ENCODE measurements at regions not wholly inside any gene's neighbourhood (a gene's known extent, or its start where the extent isn't known, plus 50 kb on each side); places are given as distances from the start of the nearest gene placed in this dataset.

- no peak overlapping the region for H3K27ac ChIP-seq (ENCODE audit: low read length)
Observed at GRCh38 chr3:70740872-70741271, 428.4 kb upstream of the MDFIC2 start.

GRCh38 chr3:70740071-70740470 lies 427.6 kb upstream of the MDFIC2 start:
- Histone ChIP-seq H3K4me3 (ENCODE audit: low read length) (no peak overlapping the region), H3K9me2 (replicated peaks; ENCODE audit: insufficient read depth, low read length) (no peaks in the 10 kb centered on the region), H3K4me2 (ENCODE audit: low read depth, low read length, poor library complexity, severe bottlenecking) (no peak overlapping the region), H4K20me1 (ENCODE audit: insufficient read depth, low read depth, low read length) (no peaks in the 10 kb centered on the region), H3K27ac (ENCODE audit: low read length) (no peak overlapping the region), H3K27me3 (ENCODE audit: low read length) (no peaks in the 10 kb centered on the region), H3K9ac (ENCODE audit: low read length) (no peak overlapping the region), H2AFZ (ENCODE audit: low read length) (no peak overlapping the region), H3K36me3 (ENCODE audit: insufficient read depth, low read length) (no peaks in the 10 kb centered on the region), H3K4me1 (ENCODE audit: low read length) (no peaks in the 10 kb centered on the region), H3K79me2 (ENCODE audit: low read length) (no peaks in the 10 kb centered on the region), H3K9me3 (ENCODE audit: low read length) (no peaks in the 10 kb centered on the region)
- DNase-seq, result no peak

More at GRCh38 chr3:70740872-70741271, 428.4 kb upstream of the MDFIC2 start:
- Histone ChIP-seq H3K9ac (ENCODE audit: low read length) (no peak overlapping the region), H3K27me3 (ENCODE audit: low read length) (no peaks in the 10 kb centered on the region), H3K36me3 (ENCODE audit: insufficient read depth, low read length) (no peaks in the 10 kb centered on the region), H3K4me1 (ENCODE audit: low read length) (no peaks in the 10 kb centered on the region), H3K4me2 (ENCODE audit: low read depth, low read length, poor library complexity, severe bottlenecking) (no peak overlapping the region), H3K4me3 (ENCODE audit: low read length) (no peak overlapping the region), H3K79me2 (ENCODE audit: low read length) (no peaks in the 10 kb centered on the region), H4K20me1 (ENCODE audit: insufficient read depth, low read depth, low read length) (no peaks in the 10 kb centered on the region), H3K9me3 (ENCODE audit: low read length) (no peaks in the 10 kb centered on the region), H3K9me2 (replicated peaks; ENCODE audit: insufficient read depth, low read length) (no peaks in the 10 kb centered on the region), H2AFZ (ENCODE audit: low read length) (no peak overlapping the region)
- DNase-seq, result no peak

GRCh38 chr3:70738291-70738681 lies 425.8 kb upstream of the MDFIC2 start:
- Histone ChIP-seq H2AFZ (ENCODE audit: low read length) (no peak overlapping the region), H3K9ac (ENCODE audit: low read length) (no peak overlapping the region), H3K4me3 (ENCODE audit: low read length) (no peak overlapping the region), H3K36me3 (ENCODE audit: insufficient read depth, low read length) (no peaks in the 10 kb centered on the region), H3K27me3 (ENCODE audit: low read length) (no peaks in the 10 kb centered on the region), H3K9me3 (ENCODE audit: low read length) (no peaks in the 10 kb centered on the region), H3K27ac (ENCODE audit: low read length) (no peak overlapping the region), H3K9me2 (replicated peaks; ENCODE audit: insufficient read depth, low read length) (no peaks in the 10 kb centered on the region), H3K79me2 (ENCODE audit: low read length) (no peaks in the 10 kb centered on the region), H3K4me2 (ENCODE audit: low read depth, low read length, poor library complexity, severe bottlenecking) (no peak overlapping the region), H3K4me1 (ENCODE audit: low read length) (no peaks in the 10 kb centered on the region), H4K20me1 (ENCODE audit: insufficient read depth, low read depth, low read length) (no peaks in the 10 kb centered on the region)
- no peak for DNase-seq

- no peak overlapping the region for H2AFZ ChIP-seq (ENCODE audit: low read length)
- no peaks in the 10 kb centered on the region for H3K9me3 ChIP-seq (ENCODE audit: low read length)
- H4K20me1 ChIP-seq (ENCODE audit: insufficient read depth, low read depth, low read length), result no peaks in the 10 kb centered on the region
- H3K9ac ChIP-seq (ENCODE audit: low read length), result no peak overlapping the region
- H3K27ac ChIP-seq (ENCODE audit: low read length), result no peak overlapping the region
- no peaks in the 10 kb centered on the region for H3K36me3 ChIP-seq (ENCODE audit: insufficient read depth, low read length)
- H3K4me2 ChIP-seq (ENCODE audit: low read depth, low read length, poor library complexity, severe bottlenecking), result no peak overlapping the region
- no peaks in the 10 kb centered on the region for H3K27me3 ChIP-seq (ENCODE audit: low read length)
- H3K79me2 ChIP-seq (ENCODE audit: low read length), result no peaks in the 10 kb centered on the region
- no peaks in the 10 kb centered on the region for H3K9me2 ChIP-seq (replicated peaks; ENCODE audit: insufficient read depth, low read length)
- DNase-seq, result no peak
- H3K4me1 ChIP-seq (ENCODE audit: low read length), result no peaks in the 10 kb centered on the region
- no peak overlapping the region for H3K4me3 ChIP-seq (ENCODE audit: low read length)
Observed at GRCh38 chr3:70737666-70738290, 425.3 kb upstream of the MDFIC2 start.

- H3K9ac ChIP-seq (ENCODE audit: low read length), result no peak overlapping the region
- H4K20me1 ChIP-seq (ENCODE audit: insufficient read depth, low read depth, low read length), result no peaks in the 10 kb centered on the region
- H3K4me3 ChIP-seq (ENCODE audit: low read length), result no peak overlapping the region
- no peaks in the 10 kb centered on the region for H3K27me3 ChIP-seq (ENCODE audit: low read length)
- H3K9me3 ChIP-seq (ENCODE audit: low read length), result no peaks in the 10 kb centered on the region
- H3K4me1 ChIP-seq (ENCODE audit: low read length), result no peaks in the 10 kb centered on the region
- no peak overlapping the region for H2AFZ ChIP-seq (ENCODE audit: low read length)
- no peak for DNase-seq
- no peak overlapping the region for H3K27ac ChIP-seq (ENCODE audit: low read length)
- no peaks in the 10 kb centered on the region for H3K9me2 ChIP-seq (replicated peaks; ENCODE audit: insufficient read depth, low read length)
- H3K79me2 ChIP-seq (ENCODE audit: low read length), result no peaks in the 10 kb centered on the region
- no peak overlapping the region for H3K4me2 ChIP-seq (ENCODE audit: low read depth, low read length, poor library complexity, severe bottlenecking)
- H3K36me3 ChIP-seq (ENCODE audit: insufficient read depth, low read length), result no peaks in the 10 kb centered on the region
Observed at GRCh38 chr3:70736009-70736408, 423.6 kb upstream of the MDFIC2 start.

- H3K9me3 ChIP-seq (ENCODE audit: low read length), result no peaks in the 10 kb centered on the region
- H3K9ac ChIP-seq (ENCODE audit: low read length), result no peak overlapping the region
- no peak overlapping the region for H2AFZ ChIP-seq (ENCODE audit: low read length)
- H3K27me3 ChIP-seq (ENCODE audit: low read length), result no peaks in the 10 kb centered on the region
- no peaks in the 10 kb centered on the region for H4K20me1 ChIP-seq (ENCODE audit: insufficient read depth, low read depth, low read length)
- no peak overlapping the region for H3K4me3 ChIP-seq (ENCODE audit: low read length)
- no peaks in the 10 kb centered on the region for H3K4me1 ChIP-seq (ENCODE audit: low read length)
- no peaks in the 10 kb centered on the region for H3K36me3 ChIP-seq (ENCODE audit: insufficient read depth, low read length)
- DNase-seq, result no peak
- H3K4me2 ChIP-seq (ENCODE audit: low read depth, low read length, poor library complexity, severe bottlenecking), result no peak overlapping the region
- H3K79me2 ChIP-seq (ENCODE audit: low read length), result no peaks in the 10 kb centered on the region
- H3K9me2 ChIP-seq (replicated peaks; ENCODE audit: insufficient read depth, low read length), result no peaks in the 10 kb centered on the region
- no peak overlapping the region for H3K27ac ChIP-seq (ENCODE audit: low read length)
Observed at GRCh38 chr3:70734756-70735155, 422.3 kb upstream of the MDFIC2 start.

- no peak overlapping the region for H2AFZ ChIP-seq (ENCODE audit: low read length)
- no peaks in the 10 kb centered on the region for H3K79me2 ChIP-seq (ENCODE audit: low read length)
- H4K20me1 ChIP-seq (ENCODE audit: insufficient read depth, low read depth, low read length), result no peaks in the 10 kb centered on the region
- H3K4me3 ChIP-seq (ENCODE audit: low read length), result no peak overlapping the region
- no peak overlapping the region for H3K9ac ChIP-seq (ENCODE audit: low read length)
- DNase-seq, result no peak
- no peaks in the 10 kb centered on the region for H3K27me3 ChIP-seq (ENCODE audit: low read length)
- H3K36me3 ChIP-seq (ENCODE audit: insufficient read depth, low read length), result no peaks in the 10 kb centered on the region
- H3K9me2 ChIP-seq (replicated peaks; ENCODE audit: insufficient read depth, low read length), result no peaks in the 10 kb centered on the region
- no peak overlapping the region for H3K27ac ChIP-seq (ENCODE audit: low read length)
- H3K4me2 ChIP-seq (ENCODE audit: low read depth, low read length, poor library complexity, severe bottlenecking), result no peak overlapping the region
- no peaks in the 10 kb centered on the region for H3K9me3 ChIP-seq (ENCODE audit: low read length)
- no peaks in the 10 kb centered on the region for H3K4me1 ChIP-seq (ENCODE audit: low read length)
Observed at GRCh38 chr3:70731046-70731445, 418.6 kb upstream of the MDFIC2 start.

GRCh38 chr3:70729845-70730244 lies 417.4 kb upstream of the MDFIC2 start:
- Histone ChIP-seq H3K9ac (ENCODE audit: low read length) (no peak overlapping the region), H3K9me3 (ENCODE audit: low read length) (no peaks in the 10 kb centered on the region), H2AFZ (ENCODE audit: low read length) (no peak overlapping the region), H3K27me3 (ENCODE audit: low read length) (no peaks in the 10 kb centered on the region), H3K79me2 (ENCODE audit: low read length) (no peaks in the 10 kb centered on the region), H3K27ac (ENCODE audit: low read length) (no peak overlapping the region), H4K20me1 (ENCODE audit: insufficient read depth, low read depth, low read length) (no peaks in the 10 kb centered on the region), H3K9me2 (replicated peaks; ENCODE audit: insufficient read depth, low read length) (no peaks in the 10 kb centered on the region), H3K4me2 (ENCODE audit: low read depth, low read length, poor library complexity, severe bottlenecking) (no peak overlapping the region), H3K4me3 (ENCODE audit: low read length) (no peak overlapping the region), H3K36me3 (ENCODE audit: insufficient read depth, low read length) (no peaks in the 10 kb centered on the region), H3K4me1 (ENCODE audit: low read length) (no peaks in the 10 kb centered on the region)
- DNase-seq, result no peak

GRCh38 chr3:70728311-70728710 lies 415.9 kb upstream of the MDFIC2 start:
- H3K9me3 ChIP-seq (ENCODE audit: low read length), result no peaks in the 10 kb centered on the region
- H3K9ac ChIP-seq (ENCODE audit: low read length), result no peak overlapping the region
- H3K9me2 ChIP-seq (replicated peaks; ENCODE audit: insufficient read depth, low read length), result no peaks in the 10 kb centered on the region
- H3K4me1 ChIP-seq (ENCODE audit: low read length), result no peaks in the 10 kb centered on the region
- no peak overlapping the region for H3K27ac ChIP-seq (ENCODE audit: low read length)
- no peak overlapping the region for H3K4me3 ChIP-seq (ENCODE audit: low read length)
- no peak overlapping the region for H2AFZ ChIP-seq (ENCODE audit: low read length)
- H3K79me2 ChIP-seq (ENCODE audit: low read length), result no peaks in the 10 kb centered on the region
- H3K36me3 ChIP-seq (ENCODE audit: insufficient read depth, low read length), result no peaks in the 10 kb centered on the region
- no peak for DNase-seq
- no peaks in the 10 kb centered on the region for H3K27me3 ChIP-seq (ENCODE audit: low read length)
- no peak overlapping the region for H3K4me2 ChIP-seq (ENCODE audit: low read depth, low read length, poor library complexity, severe bottlenecking)
- H4K20me1 ChIP-seq (ENCODE audit: insufficient read depth, low read depth, low read length), result no peaks in the 10 kb centered on the region
